Skin epidermis (tissue), 12 donors: ENCODE measurements at regions not wholly inside any gene's neighbourhood (a gene's known extent, or its start where the extent isn't known, plus 50 kb on each side); places are given as distances from the start of the nearest gene placed in this dataset.

ENCODE experiments used
- H3K27ac ChIP-seq, 21 experiments: fragments of 200-600 bp; sonication (generic) in 11 of 21; one replicate each; pipeline ENCODE4 v1.5.0; 2020; ENCODE audit warnings: mild to moderate bottlenecking in 3 of 21, inconsistent platforms in 2 of 21, moderate library complexity in 2 of 21
- H3K4me3 ChIP-seq, 7 experiments: fragments of 200-600 bp; sonication (generic) in 2 of 7; one replicate each; pipeline ENCODE4 v1.5.0; 2020; ENCODE audit warnings: inconsistent platforms in 2 of 7, mild to moderate bottlenecking in 2 of 7, moderate library complexity in 1 of 7

DNA sequence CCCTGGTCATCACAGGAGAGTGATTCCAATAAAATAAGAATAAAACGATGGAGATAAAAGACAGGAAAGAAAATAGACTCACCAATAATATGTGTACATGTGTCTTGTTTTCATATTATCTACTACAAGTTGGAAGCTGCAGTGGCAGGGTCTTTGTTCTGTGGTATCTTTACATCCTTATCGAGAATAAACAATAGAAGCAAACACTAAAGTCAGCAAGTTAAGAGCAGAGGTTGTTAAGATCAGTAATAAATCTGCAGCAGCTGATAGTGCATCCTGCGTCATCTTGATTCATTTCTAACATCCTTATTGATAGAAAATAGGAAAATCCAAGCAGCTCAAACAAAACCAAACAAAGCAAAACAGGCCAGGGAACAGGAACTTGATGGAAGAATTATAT lies 107.4 kb downstream of the RPS29 start:
- H3K27ac ChIP-seq, result no peak overlapping the region
- no peak overlapping the region for H3K4me3 ChIP-seq

DNA sequence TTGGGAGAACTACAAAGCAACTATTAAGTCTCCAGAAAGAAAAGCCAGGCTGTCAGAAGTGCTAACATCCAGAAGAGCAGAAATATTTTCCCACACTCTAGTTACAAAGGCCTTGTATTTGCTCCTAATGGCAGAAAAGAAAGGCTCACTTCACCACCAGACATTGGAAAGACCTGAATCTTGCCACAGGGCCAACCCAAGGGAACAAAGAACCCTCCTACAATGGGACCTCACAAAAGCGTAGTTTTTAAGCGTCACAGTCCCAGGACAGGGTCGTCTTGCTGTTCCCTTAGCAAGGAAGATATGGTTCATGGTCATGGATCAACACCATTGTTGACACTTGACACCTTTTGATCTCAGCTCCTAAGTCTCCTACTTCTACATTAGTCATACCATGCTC lies 119.1 kb downstream of the RPS29 start:
- no peak overlapping the region for H3K4me3 ChIP-seq
- H3K27ac ChIP-seq, result no peak overlapping the region

DNA sequence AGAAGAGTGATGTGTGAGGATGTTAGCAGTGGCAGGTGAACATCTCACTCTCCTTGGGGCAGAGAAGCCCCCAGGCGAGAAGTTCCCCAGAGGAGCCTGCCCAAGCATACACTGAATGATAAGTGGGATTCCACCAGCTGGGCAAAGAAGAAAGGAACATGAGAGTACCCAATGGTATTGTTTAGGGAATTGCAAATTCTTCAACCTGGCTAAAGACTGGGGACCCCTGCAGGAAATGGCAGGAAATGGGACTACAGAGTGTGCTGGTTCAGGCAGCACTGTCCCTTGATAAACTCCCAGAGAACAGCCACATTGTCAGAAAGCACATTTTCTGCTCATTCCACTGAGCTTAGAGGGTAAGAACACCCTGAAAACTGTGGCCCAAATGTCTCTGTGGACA lies 121.3 kb downstream of the RPS29 start:
- Histone ChIP-seq H3K27ac (peak overlapping the region in 1 of 21 experiments; percentile 10), H3K4me3 (no peak overlapping the region)

DNA sequence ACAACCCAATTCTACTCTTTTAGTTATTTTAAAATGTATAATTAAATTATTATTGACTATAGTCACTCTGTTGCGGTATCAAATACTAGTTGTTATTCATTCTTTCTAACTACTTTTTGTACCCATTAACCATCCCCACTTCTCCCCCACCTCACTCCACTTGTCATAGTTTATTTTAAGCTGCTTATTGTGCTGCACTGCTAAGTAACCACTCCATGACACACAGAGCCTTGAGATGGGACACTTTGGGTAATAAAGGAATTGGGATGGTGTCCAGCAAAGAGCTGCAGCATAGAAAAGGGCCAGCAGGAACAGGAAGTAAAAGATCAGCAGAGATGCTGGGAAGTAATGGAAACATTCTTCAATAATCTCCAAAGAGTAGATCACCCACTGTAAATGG lies 123.0 kb downstream of the RPS29 start:
- Histone ChIP-seq H3K27ac (no peak overlapping the region), H3K4me3 (no peak overlapping the region)

DNA sequence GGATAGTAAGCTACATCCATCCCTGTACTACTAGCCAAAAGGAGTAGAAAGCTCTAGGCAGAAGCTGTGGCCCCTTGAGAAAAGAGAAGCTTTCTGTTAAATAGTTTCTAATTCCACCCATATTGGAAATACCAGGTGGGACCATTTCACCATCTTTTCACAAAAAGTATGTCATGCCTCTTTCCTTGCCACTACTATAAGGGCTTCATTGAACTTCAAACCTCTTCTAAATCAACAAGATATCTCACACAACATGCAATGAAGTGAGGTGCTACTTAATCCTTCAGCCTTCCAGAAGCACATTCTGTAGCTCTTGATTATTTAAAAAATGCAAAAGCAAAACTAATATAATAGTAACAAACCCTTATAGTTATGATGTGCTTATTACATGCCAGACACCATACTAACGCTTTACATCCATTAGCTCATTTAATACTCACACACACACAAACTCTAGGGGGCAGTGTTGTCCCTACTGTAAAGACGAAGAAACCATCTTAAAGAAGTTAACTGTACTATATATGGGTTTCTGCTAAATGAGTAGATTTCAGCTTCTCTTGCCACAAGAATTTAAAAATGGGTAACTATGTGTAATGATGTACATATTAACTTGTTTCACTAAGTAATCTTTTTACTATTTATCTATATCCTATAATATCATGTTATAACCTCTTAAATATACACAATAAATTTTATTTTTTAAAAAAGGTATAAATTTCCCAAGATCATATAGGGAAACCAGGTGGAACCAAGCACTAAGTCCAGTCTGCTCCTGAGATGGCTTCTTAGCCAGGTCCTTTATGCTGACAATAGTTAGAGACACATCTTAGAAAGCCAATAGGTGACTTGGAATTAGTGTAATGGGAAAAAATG lies 124.4 kb downstream of the RPS29 start:
- no peak overlapping the region for H3K4me3 ChIP-seq
- H3K27ac ChIP-seq, result no peak overlapping the region

DNA sequence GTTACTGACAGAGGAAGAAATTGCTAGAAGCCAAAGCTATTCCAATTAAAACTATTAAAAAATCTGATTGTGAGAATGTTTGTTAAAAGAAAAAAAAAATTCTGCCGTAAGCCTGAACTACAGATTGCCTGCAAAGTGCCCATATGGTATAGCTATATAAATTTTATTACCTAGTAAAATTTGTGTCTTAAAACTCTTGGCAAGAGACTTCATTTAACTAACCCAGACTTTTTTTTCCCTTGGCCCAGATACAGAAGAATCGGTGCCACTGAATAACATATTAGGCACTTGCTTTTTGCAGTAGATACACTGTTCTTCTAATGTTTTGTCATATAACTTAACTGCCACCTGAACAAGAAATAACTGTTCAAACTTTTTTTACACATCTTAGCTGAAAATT lies 125.5 kb downstream of the RPS29 start:
- Histone ChIP-seq H3K4me3 (no peak overlapping the region), H3K27ac (no peak overlapping the region)

DNA sequence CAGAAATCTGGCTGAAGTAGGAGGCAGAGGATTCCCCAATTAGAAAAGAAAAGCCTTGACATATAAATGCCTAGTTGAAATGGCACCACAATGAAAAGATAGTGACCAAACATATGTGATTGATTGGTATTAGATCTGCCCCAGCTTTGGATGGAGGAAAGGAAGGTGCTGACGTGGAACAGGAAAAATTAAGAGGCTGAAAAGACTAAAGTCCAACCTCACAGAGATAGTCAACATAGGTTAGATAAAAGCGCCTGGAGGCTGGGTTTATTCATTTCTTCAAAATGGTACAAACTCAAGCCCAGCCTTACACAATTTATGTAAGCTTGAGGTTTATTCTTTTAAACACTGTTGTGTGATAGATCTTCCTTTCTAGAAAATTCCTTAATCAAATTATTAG lies 129.6 kb downstream of the RPS29 start:
- H3K27ac ChIP-seq, result no peak overlapping the region

DNA sequence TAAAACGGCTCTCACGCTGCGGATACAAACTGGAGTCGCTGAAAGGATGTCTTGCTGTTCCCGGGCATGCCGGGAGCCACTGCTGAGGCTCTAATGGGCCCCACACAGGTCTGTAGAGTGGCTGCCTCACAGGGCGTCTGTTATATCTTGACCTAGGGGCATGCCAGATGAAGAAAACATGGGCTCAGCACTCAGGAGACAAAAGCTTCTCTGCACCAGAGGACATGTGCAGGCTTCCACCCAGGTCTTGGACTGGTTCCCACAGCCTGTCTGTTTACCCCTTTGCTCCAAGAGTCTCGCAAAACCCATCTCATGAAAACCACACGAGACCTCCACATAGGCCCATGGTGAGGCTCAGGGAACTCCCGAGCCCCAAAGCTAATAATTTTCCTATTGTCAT lies 134.2 kb downstream of the RPS29 start:
- peak overlapping the region in 1 of 21 experiments; percentile 52 for H3K27ac ChIP-seq
- H3K4me3 ChIP-seq, result no peak overlapping the region

More for the DNA sequence above, 129.6 kb downstream of the RPS29 start:
- no peak overlapping the region for H3K4me3 ChIP-seq

DNA sequence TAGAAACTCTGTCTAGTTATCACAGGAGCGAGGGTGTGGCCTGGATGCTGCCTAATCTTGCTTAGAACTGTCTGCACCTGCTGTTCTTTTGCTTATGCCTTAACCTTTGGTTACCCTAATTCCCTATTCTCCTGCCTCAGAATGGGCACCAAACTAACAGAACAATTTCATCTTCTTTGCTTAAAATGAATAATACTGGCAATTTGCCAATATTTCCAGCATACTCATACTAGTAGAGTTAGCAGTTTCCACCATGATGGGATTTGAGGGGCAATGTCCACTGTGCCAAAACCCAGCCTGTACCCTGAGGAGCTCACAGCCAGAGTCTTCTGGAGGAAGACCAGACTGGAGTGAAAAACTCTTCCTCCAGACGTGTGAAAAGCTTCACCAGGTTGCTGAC lies 136.4 kb downstream of the RPS29 start:
- Histone ChIP-seq H3K4me3 (no peak overlapping the region), H3K27ac (no peak overlapping the region)

DNA sequence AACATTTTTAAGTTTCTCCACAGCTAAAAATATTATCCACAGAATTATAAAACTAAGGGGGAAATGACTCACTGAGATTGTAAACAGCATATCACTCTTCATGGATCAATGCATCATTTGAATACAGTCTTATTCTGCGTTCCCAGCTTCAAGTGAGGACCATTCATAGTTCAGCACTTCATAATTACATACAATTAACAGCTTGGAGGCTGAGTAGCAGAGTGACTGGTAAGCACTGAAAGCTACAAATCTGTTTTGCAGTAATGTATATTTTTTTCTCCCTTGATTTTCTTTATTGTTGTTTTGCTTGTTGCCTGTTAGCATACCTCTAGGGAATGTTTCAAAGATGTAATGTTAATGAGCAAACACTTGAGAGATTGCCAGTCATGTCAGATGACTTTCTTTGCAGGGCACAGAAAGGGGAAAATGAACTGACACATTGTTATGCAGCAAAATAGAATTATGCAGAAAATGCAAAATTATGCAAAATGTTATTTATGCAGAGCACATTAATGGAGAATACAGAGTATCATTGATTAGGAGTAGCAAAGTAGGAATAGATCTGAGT lies 138.6 kb downstream of the RPS29 start:
- H3K4me3 ChIP-seq, result no peak overlapping the region
- no peak overlapping the region for H3K27ac ChIP-seq

DNA sequence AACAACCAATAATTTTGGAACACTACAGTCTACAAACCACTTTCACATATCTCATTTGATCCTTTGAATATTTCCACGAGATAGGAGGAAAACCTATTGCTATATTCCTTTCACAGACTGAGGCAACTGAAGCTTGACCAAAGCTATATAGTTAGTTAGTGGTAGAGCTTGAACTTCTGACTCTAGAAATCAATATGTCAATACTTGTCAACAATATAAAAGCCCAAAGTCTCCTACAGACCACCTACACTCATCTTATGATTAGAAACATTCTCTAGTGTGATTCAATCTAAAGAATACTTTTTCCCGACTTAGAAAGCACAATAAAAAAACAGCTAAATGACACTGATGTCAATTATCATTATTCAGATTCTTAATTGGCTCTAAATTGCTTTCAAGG lies 139.4 kb downstream of the RPS29 start:
- Histone ChIP-seq H3K27ac (no peak overlapping the region), H3K4me3 (no peak overlapping the region)

DNA sequence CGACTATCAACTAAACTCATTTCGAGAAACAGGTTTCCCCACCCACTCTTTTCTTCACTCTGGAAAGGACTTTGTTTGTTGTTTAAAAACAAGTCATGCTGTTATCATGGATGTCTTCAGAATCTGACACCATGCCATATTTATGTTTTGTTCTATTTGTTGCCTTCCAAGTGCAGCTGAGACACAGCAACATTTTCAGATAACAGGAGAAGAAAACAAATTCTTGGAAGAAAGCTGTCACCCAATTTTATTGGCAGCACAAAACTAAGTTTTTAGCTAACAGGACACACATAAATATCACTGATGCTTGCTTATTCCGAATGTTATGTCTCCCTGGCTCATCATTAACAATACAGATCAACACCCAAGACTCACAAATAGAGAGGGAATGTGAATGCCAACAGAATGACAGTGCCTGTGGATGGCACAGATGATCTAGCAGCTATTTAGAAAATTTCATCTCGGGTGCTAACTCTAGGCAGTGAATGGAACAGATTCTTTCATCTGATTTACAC lies 147.9 kb downstream of the RPS29 start:
- no peak overlapping the region for H3K4me3 ChIP-seq

DNA sequence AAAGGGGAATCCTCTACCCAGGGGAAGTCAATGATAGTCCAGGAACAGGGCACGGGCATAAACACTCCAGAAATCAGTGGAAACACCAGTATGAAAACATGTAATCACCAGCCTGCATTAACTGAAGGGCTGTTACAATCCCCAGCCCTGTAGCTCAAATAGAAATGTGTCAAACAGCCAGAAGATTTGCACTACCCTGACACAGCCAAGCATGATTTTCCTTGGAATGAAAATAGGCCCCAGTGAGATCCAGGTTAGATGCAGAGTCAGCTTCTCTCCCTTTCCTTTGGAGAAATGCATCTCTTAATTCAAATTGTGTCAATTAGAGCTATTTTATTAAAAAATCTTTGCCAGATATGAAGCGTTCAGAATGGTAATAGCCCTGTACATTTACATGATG lies 158.1 kb downstream of the RPS29 start:
- Histone ChIP-seq H3K4me3 (no peak overlapping the region), H3K27ac (no peak overlapping the region)

More for the DNA sequence above, 147.9 kb downstream of the RPS29 start:
- peak overlapping the region in 1 of 21 experiments; percentile 14 for H3K27ac ChIP-seq

DNA sequence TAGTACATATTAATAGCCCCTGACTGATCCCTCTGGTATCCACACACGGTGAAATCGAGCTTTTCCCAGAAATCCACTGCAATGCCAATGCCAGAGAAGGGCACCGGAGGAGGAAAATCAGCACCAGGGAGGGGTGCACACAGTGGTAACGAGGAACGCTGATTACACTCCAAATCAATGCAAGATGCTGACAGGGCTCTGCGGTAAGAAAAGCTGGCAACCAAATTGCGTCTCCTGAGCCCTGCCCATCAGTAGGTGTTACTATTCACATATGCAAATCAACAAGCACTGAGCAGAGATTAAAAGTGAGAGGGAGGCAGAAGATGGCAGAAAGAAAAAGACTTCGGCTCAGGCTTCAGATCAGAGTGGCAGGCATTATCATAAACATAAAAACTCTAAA lies 159.1 kb downstream of the RPS29 start:
- Histone ChIP-seq H3K4me3 (no peak overlapping the region), H3K27ac (no peak overlapping the region)

DNA sequence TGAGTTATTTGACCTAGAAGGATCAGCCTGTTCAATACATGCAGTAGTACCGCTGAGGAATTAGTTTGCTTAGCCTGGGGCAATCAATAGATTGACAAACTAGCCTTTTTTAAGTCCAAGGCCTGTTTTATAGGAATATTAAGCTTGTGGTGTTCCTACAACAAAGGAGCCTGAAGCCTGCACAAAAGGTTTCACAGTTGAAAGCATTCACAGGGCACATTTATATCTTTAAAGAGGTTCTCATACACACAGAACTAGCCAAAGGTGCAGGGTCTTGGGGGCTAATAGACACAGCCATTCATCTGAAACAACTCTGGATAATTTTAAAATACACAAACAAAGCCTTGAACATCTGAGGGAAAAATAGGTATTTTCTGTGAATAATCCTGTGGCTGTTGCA lies 160.3 kb downstream of the RPS29 start:
- no peak overlapping the region for H3K4me3 ChIP-seq
- no peak overlapping the region for H3K27ac ChIP-seq

DNA sequence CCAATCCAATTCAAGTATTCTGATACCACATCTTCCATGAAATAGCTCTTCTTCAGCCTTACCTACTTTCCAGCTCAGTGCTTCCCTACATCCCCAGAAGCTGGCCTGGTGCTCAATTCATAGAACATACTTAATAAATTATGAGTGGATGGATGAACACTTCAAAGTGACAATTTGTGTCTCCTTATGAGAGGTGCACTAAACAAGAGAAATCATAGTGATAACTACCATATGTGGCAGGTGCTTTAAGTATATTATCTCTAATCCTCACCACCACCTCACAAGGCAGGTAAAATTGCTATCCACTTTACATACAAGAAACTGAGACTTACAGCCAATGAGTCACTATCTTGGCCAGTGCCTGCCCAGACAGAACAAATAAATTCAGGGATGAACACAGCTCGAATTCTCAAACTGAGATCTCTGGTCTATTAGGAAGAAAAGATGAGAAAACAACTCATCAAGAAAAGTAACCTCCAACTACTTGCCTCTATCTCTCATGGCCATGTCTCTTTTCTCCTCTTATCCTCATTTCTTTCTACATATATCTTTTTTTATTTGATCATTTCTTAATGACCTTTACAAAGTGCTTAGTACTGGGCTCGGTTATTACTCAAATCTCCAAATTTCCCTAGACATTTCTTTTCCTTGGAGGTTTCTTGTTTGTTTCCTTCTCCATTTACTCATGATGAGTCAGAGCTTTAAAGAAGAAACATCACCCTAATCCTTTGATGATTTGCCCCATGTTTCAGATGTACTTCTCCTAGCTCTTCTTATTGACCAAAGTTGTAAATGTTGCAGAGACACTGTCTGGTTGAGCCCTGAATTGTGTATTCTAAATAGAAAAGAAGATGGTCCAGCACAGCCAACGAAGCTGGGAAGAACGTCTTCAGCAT lies 161.5 kb downstream of the RPS29 start:
- no peak overlapping the region for H3K4me3 ChIP-seq

DNA sequence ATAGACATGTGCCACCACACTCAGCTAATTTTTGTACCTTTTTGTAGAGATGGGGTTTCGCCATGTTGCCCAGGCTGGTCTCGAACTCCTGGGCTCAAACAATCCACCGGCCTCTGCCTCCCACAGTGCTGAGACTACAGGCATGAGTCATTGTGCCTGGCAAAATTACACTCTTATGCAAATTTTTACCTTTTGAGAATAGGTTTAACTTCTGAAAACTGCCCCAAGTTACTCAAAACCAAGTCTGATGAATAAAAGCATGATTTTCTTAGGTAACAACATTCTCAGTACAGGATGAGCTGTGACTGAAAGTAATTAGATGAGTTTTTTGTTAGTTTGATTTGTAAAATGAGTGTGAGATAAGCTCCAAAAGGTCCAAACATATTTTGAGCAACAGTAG lies 166.0 kb downstream of the RPS29 start:
- Histone ChIP-seq H3K27ac (no peak overlapping the region), H3K4me3 (no peak overlapping the region)

More for the DNA sequence above, 161.5 kb downstream of the RPS29 start:
- no peak overlapping the region for H3K27ac ChIP-seq

DNA sequence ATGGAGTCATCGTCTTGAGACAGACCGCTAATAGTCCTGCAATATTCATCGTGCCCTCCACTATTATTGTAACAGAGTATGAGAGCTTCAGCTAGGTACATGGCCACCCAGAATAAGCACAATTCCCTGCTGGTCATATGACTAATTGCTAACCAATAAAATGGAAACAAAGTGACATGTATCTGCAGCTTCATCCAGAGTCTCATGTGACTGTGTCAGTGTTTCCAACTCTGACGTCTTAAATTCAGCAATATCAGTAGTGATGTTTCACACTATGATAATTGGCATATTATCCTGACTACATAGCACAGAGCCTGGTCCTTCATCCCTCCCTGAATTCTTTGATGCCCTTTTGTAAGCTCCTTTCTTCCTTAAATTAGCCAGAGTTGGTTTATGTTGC lies 167.4 kb downstream of the RPS29 start:
- no peak overlapping the region for H3K27ac ChIP-seq
- no peak overlapping the region for H3K4me3 ChIP-seq

DNA sequence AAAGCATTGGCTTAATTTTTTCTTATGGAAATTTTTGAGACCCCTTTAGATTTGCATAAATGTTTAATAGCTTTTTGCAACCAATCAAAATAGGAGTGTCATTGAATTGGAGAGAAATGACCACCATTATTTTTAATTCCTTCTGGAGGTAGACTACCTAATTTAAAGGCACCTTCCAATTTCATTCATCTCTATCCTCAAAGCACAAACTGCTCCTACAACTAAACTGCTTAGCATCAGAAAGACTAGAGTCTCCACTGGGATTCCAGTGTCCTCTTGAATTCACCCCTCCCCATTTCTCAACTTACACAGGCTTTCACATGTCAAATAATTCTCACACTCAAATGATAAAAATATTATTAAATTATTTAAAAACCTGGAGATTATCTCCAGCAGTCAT lies 168.4 kb downstream of the RPS29 start:
- no peak overlapping the region for H3K27ac ChIP-seq
- no peak overlapping the region for H3K4me3 ChIP-seq

DNA sequence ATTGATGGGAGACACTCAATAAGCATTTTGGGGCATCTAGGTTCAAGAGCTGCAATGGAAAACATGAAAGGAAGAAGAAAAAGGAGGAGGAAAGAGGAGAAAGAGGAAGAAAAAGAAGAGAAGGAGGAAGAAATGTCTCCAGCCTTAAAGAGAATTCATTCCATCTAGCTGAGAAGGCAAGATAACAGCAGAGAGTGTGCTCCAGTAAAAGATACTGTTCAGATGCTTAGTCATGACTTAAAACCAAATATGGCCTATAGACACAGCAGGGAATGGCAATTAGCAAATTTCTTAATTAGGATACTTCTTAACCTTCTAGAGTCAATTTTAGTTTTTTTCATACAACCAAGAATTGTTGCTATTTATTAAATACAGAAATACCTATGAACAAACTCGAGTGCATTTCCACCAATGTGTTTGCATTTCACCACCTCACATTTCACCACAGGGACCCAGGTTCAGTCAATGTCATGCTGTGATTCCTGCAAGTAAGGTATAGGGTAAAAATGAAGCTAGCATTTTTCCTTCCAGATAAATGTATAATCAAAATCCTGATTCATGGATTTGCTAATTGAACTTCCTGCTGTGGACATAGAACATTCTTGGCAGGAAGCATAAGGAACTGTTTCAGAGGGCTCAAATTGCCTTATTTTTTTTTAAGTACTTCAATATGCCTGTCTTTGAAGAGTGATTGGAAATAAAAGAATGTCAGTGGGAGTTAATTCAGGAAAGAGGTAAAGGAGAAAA lies 177.8 kb downstream of the RPS29 start:
- Histone ChIP-seq H3K4me3 (no peak overlapping the region), H3K27ac (no peak overlapping the region)
